NCI-H2227 (cell line): ENCODE measurements at regions not wholly inside any gene's neighbourhood (a gene's known extent, or its start where the extent isn't known, plus 50 kb on each side); places are given as distances from the start of the nearest gene placed in this dataset.

ENCODE experiments used
- DNase-seq: peaks from one replicate; lab custom pipeline; 2025; ENCODE audit not compliant: unreplicated experiment; lab: John Stamatoyannopoulos, UW

- DNase-seq: peak; percentile 5
These were observed 914.2 kb upstream of the LCORL start for GRCh38 chr4:18935659-18936345.

GRCh38 chr4:18934197-18934596 is 912.6 kb upstream of the LCORL start:
- DNase-seq: no peak

DNA sequence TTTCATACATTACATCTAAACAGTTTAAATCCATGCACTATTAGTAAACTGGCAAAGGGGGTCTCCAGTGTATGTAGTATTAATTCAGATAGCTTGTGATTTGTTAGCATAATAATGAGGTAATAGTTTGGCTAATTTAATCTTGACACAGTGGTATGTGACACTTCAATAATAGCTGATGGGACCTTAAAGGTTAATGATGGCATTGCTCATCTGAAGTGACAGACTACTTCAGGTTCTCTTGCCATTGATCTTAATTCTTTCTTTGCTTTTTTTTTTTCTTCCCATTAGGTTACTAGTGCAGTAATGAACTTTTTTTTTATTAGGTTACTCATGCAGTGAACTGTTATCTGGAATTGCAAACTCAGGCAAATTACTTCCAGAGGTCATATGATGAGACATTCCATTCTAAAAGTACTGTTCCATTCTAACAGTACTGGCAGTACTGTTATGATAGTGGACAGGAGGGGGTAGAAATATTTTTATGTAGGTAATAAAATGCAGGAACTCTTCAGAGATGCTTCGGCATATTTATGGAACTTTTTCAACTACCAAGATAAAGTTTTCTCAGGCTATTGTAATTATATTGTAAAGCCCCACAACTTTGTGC is 911.3 kb upstream of the LCORL start:
- no peak for DNase-seq

DNA sequence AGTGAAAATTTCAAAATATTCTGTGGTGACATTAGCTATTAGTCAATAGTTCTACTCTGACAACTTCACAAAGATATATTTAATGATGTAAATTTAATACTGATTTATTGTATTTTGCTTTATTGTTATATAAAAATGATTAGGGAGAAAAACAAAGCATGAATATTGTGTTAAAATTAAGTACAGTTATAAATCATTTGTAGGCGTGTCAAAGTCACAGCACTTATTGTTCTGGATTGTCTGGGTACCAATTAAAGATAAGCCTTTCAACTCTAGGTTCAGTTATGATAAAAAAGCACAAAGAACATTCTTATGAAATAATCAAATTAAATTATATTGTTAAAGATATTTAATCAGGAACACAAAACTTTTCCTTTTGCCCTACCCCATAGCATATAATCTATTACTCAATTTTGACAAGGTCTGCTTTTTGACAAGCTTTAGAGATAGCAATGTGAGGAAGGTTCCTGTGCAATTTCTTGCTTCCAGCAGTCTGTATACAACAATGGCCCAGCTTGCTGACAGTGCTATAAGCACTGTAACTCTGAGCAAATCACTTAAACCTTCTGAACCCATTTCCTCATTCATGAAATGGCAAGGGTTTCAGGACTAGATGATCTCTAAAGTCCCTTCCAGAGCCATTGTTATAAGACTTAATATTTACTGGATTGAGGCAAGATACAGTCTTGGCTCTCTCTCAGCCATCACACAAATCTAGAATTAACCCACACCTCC is 910.3 kb upstream of the LCORL start:
- DNase-seq: no peak

DNA sequence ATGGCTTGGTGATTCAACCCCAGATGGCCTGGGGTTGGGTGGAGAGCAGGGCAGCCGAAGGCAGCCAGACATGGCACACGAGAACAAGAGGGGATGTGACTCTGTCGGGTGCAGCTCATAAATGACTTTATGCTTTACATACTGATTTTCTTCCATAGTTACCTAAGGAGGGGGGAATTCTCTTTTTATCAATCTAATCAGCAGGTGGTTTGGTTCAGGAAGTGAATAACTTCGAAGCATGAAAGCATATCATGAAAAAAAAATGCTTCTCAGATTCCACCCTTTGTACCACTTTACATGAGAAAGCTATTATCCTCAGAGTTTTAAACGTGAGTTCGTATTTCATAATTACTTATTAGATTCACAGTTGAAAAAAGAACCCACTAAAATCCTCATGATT is 908.9 kb upstream of the LCORL start:
- DNase-seq: no peak

DNA sequence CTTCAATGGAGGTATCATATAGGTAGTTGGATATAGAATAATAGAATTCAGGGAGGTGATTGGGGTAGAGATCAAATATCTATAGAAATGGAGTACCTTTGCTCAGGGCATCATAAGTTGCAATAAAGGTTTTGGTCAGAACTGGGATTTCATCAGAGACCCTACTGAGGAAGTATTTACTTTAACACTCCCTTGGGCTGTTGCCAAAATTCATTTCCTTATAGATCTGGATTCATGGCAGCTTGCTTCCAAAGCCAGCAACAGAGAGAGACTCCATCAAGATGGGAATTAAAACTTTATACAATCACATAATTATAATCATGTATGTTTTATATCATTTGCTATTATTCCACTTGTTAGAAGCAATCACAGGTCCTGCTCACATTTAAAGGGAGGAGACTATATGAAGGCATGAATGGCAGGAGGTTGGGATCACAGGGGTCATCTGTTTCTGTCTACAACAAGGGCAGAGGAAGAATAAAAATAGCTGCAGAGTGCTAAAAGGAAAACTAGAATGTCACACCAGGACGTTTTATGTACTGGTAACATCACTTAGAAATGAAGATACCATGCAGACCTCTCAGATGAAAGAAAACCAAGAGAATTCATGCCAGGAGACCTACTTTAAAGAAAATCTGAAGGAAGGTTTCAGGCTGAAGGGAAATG is 902.1 kb upstream of the LCORL start:
- no peak for DNase-seq

GRCh38 chr4:18917689-18918088 is 896.1 kb upstream of the LCORL start:
- no peak for DNase-seq

GRCh38 chr4:18914182-18914581 is 892.6 kb upstream of the LCORL start:
- DNase-seq: no peak

- DNase-seq: no peak
These were observed 873.4 kb upstream of the LCORL start for GRCh38 chr4:18894928-18895327.

GRCh38 chr4:18882468-18882867 is 860.9 kb upstream of the LCORL start:
- DNase-seq: no peak

DNA sequence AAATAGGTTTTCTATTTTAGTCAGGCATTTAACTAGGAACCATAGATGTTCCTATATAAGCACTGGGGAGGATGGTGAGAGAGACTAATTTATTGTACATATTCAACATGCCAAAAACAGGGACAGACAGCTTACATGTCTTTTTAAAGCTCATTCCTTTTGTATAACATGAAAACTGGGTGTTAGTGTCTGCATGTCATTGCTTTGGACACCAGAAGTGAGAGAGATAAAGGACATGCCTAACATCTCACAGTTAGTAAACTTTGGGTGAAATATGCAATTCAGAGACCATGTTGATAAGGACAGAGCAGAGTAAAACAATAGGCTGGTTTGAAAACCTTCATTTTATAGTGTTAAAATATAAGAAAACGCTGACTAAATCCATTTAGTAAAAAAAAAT is 860.0 kb upstream of the LCORL start:
- no peak for DNase-seq

DNA sequence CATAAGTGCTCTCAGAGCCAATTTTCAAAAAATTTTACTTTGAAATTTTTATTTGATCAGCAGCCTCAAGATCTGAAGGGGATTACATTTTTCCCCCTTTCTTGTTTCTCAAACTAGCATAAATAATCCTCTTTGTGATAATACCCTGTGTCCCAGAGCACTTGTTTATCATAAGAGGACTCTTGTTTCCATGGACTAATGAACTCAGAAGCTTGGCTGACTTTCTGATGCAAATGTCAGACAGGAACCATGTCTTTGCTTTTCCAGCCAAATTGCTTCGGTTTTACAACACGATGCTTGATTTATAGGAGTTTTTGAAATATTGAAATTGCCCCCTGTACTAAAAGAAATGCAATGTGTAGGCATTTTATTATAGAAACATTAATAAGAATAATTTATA is 859.3 kb upstream of the LCORL start:
- no peak for DNase-seq

DNA sequence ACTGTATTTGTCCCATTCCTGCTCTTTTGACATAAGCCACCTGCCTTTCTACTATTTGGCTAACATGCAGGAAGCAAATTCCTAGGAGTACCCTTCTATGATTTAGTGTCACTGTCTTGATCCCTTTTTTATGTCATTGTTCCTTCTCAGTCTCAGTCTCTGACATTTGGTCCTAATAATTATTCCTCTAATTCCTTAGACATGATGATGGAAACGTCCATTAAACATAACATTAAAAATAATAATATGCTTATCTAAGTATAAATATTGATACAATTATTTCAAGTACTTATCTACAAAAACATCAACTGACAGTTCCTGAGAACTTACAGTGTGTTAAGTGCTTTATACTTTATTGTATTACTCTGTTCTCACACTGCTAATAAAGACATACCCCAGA is 857.0 kb upstream of the LCORL start:
- no peak for DNase-seq

GRCh38 chr4:18869166-18869565 is 847.6 kb upstream of the LCORL start:
- DNase-seq: no peak

GRCh38 chr4:18860836-18861530 is 839.4 kb upstream of the LCORL start:
- no peak for DNase-seq

- DNase-seq: no peak
These were observed 837.9 kb upstream of the LCORL start for GRCh38 chr4:18859468-18859867.

GRCh38 chr4:18858229-18858922 is 836.8 kb upstream of the LCORL start:
- no peak for DNase-seq

DNA sequence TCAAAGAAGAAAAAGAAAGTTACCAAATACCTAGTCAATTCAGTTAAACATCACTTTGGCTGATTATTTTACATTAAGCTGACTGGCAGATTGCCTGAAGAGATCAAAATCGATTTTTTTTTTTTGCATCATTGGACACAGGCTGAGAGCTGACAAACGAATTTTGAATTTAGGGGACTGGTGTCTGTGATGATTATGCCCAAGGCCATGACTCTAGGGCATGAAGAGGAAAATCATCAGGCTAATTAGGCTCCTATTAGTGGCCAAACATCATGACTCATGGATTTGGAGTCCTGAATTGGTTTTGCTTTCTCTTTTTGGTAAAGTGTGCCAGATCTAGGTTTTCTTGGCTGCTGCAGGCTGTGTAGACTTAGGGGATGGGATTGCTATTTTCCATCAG is 829.3 kb upstream of the LCORL start:
- peak; percentile 2 for DNase-seq

- no peak for DNase-seq
These were observed 825.8 kb upstream of the LCORL start for GRCh38 chr4:18847249-18847890.

GRCh38 chr4:18846313-18846712 is 824.8 kb upstream of the LCORL start:
- no peak for DNase-seq
